GM12878 (cell line): ENCODE measurements at regions not wholly inside any gene's neighbourhood (a gene's known extent, or its start where the extent isn't known, plus 50 kb on each side); places are given as distances from the start of the nearest gene placed in this dataset.

ENCODE experiments used
- ATAC-seq: fragments of 200-7000 bp; cut with Tn5 transposase; 3 replicates; pipeline ENCODE4 v1.9.1; 2020; ENCODE audit warnings: mild to moderate bottlenecking, moderate library complexity
- BruUV-seq: library from RNA; stranded (reverse); fragments of 400-500 nt; replicated peaks from 2 replicates; lab custom pipeline; 2021; lab: Mats Ljungman, UMichigan
- CTCF ChIA-PET: fragments of 300-600 bp; sonication (Branson Sonifier 250); formaldehyde crosslinking; extraction: SDS; loops from one replicate; lab custom pipeline; 2021; ENCODE audit warnings: inconsistent platforms; lab: Yijun Ruan, JAX
- POLR2A ChIA-PET: fragments of 350-600 bp; formaldehyde crosslinking; extraction: SDS; loops from one replicate; lab custom pipeline; 2021; ENCODE audit warnings: inconsistent platforms; lab: Charles Lee
- RAD21 ChIA-PET: fragments of 300-600 bp; sonication (Branson Sonifier 250); formaldehyde crosslinking; loops from one replicate; lab custom pipeline; 2023; ENCODE audit warnings: antibody characterized with exemption; ENCODE audit not compliant: unreplicated experiment; lab: Charles Lee
- SMC1A ChIA-PET: fragments of 300-600 bp; sonication (Branson Sonifier 250); formaldehyde crosslinking; loops from one replicate; lab custom pipeline; 2023; ENCODE audit not compliant: unreplicated experiment, uncharacterized antibody; lab: Charles Lee
- DNase-seq: peaks from one replicate; pipeline ENCODE4 v3.0.0-alpha.2; 2011; ENCODE audit warnings: low read depth, low spot score
- FAIRE-seq: peaks from 3 replicates; lab custom pipeline; 2011; peaks lifted over from hg19 to GRCh38; lab: Jason Lieb, UNC
- H2AFZ ChIP-seq: 2 replicates; pipeline ENCODE4 v1.6.0; 2011; ENCODE audit warnings: low read depth, low read length, control low read depth; ENCODE audit not compliant: control insufficient read depth
- H3K27ac ChIP-seq: 2 replicates; pipeline ENCODE4 v1.5.1; 2011; ENCODE audit warnings: control low read depth; ENCODE audit not compliant: control insufficient read depth, insufficient read depth
- H3K27me3 ChIP-seq, 2 experiments: replicated peaks in 1 of 2; 2 replicates each; pipeline versions ENCODE4 v1.6.0 to v1.6.1; 2011; ENCODE audit warnings: low read length in 1 of 2; ENCODE audit not compliant: control insufficient read depth in 2 of 2, insufficient read depth in 2 of 2
- H3K36me3 ChIP-seq, 2 experiments: 2 replicates each; pipeline ENCODE4 v1.5.1; 2011; ENCODE audit warnings: low read length in 1 of 2; ENCODE audit not compliant: control insufficient read depth in 2 of 2, insufficient read depth in 2 of 2
- H3K4me1 ChIP-seq: 2 replicates; pipeline ENCODE4 v1.6.1; 2011; ENCODE audit warnings: mild to moderate bottlenecking, low read length, moderate library complexity, mixed read lengths; ENCODE audit not compliant: control insufficient read depth, insufficient read depth
- H3K4me2 ChIP-seq: 2 replicates; pipeline ENCODE4 v1.6.0; 2011; ENCODE audit warnings: control low read depth; ENCODE audit not compliant: control insufficient read depth, insufficient read depth
- H3K4me3 ChIP-seq: fragments of 200-600 bp; sonication (generic); 2 replicates; pipeline ENCODE4 v1.5.1; 2016
- H3K79me2 ChIP-seq: 2 replicates; pipeline ENCODE4 v1.6.0; 2011; ENCODE audit warnings: low read length; ENCODE audit not compliant: control insufficient read depth, insufficient read depth
- H3K9ac ChIP-seq: 2 replicates; pipeline ENCODE4 v1.8.0; 2011; ENCODE audit warnings: low read length, control low read depth, mixed read lengths; ENCODE audit not compliant: control insufficient read depth, insufficient read depth
- H3K9me3 ChIP-seq: replicated peaks from 3 replicates; pipeline ENCODE4 v1.5.1; 2011; ENCODE audit warnings: mild to moderate bottlenecking, low read length; ENCODE audit not compliant: control insufficient read depth, insufficient read depth
- H4K20me1 ChIP-seq: 2 replicates; pipeline ENCODE4 v1.6.0; 2011; ENCODE audit not compliant: control insufficient read depth, insufficient read depth
- CREB1 ChIP-seq: IDR thresholded peaks from 2 replicates; pipeline ENCODE4 v1.6.1; 2012; ENCODE audit warnings: low read depth, mild to moderate bottlenecking, inconsistent platforms
- E4F1 ChIP-seq: fragments of 450-650 bp; IDR thresholded peaks from 2 replicates; pipeline ENCODE4 v1.6.1; 2018; ENCODE audit warnings: borderline replicate concordance, mild to moderate bottlenecking; ENCODE audit not compliant: partially characterized antibody
- EGR1 ChIP-seq, 2 experiments: IDR thresholded peaks; 1 replicate in 1 of 2; 2 replicates in 1 of 2; pipeline ENCODE4 v1.6.1; 2011 to 2012; ENCODE audit warnings: low read depth in 2 of 2, low read length in 2 of 2, borderline replicate concordance in 1 of 2, mild to moderate bottlenecking in 1 of 2, moderate library complexity in 1 of 2
- ESRRA ChIP-seq: IDR thresholded peaks from 2 replicates; pipeline ENCODE4 v1.6.1; 2012; ENCODE audit warnings: mild to moderate bottlenecking, low read length, improper control_type of control experiment
- FOXK2 ChIP-seq: fragments of 450-650 bp; IDR thresholded peaks from 2 replicates; pipeline ENCODE4 v1.6.1; 2017; ENCODE audit warnings: mild to moderate bottlenecking, moderate library complexity
- NR2C1 ChIP-seq: fragments of 450-650 bp; IDR thresholded peaks from 2 replicates; pipeline ENCODE4 v1.6.1; 2017; ENCODE audit warnings: antibody characterized with exemption, mild to moderate bottlenecking, moderate library complexity
- RB1 ChIP-seq: fragments of 450-650 bp; formaldehyde crosslinking; IDR thresholded peaks from 2 replicates; pipeline ENCODE4 v1.6.1; 2017; ENCODE audit warnings: mild to moderate bottlenecking, borderline replicate concordance
- SMAD5 ChIP-seq: IDR thresholded peaks from 2 replicates; pipeline ENCODE4 v1.6.1; 2016; ENCODE audit warnings: antibody characterized with exemption, low read depth
- SREBF1 ChIP-seq: IDR thresholded peaks from 2 replicates; pipeline ENCODE4 v1.6.1; 2012; ENCODE audit warnings: mild to moderate bottlenecking, low read length
- SUZ12 ChIP-seq: fragments of 200-600 bp; sonication (generic); IDR thresholded peaks from one replicate; pipeline ENCODE4 v1.6.1; 2018; ENCODE audit warnings: antibody characterized with exemption, mild to moderate bottlenecking; ENCODE audit not compliant: unreplicated experiment
- ZBTB4 ChIP-seq: fragments of 450-650 bp; formaldehyde crosslinking; IDR thresholded peaks from 2 replicates; pipeline ENCODE4 v1.4.0; 2022; ENCODE audit warnings: mild to moderate bottlenecking, moderate library complexity
- ZNF207 ChIP-seq: fragments of 450-650 bp; IDR thresholded peaks from 2 replicates; pipeline ENCODE4 v1.6.1; 2014; ENCODE audit warnings: antibody characterized with exemption, mild to moderate bottlenecking, borderline replicate concordance
- WGBS: methylation state at CpG from one replicate; pipeline ENCODE4 v1.1.6; 2016; ENCODE audit warnings: low lambda C conversion rate; ENCODE audit not compliant: insufficient replicate concordance, insufficient coverage; ENCODE audit errors: missing lambda C conversion rate; 5-methylcytosine and 5-hydroxymethylcytosine counted together
- in situ Hi-C: fragments of 300-500 bp; cut with MboI; formaldehyde crosslinking; loops from 9 replicates; pipeline ENCODE4 v1.14.3; 2018; ENCODE audit warnings: mixed read lengths
- intact Hi-C: fragments of 100-400 bp; cut with micrococcal nuclease; formaldehyde crosslinking; loops from one replicate; pipeline ENCODE4 v1.14.2; 2022; ENCODE audit not compliant: unreplicated experiment

- in situ Hi-C loops = no loop called here
These were observed 228.2 kb upstream of the KLF4 start for GRCh38 chr9:107717529-107718314.

More at GRCh38 chr9:107717529-107718314, 228.2 kb upstream of the KLF4 start:
- DNase-seq = no peak
- no peaks in the 10 kb centered on the region for H3K9me3 ChIP-seq
- ChIA-PET SMC1A (no interaction called here), CTCF (interaction anchor here (0.6 kb wide), 1 partner anchor 65 kb away, joined by 4 read pairs; no protein-coding TSS in a partner anchor), POLR2A (no interaction called here), RAD21 (no interaction called here)
- TF ChIP-seq E4F1 (no peak), FOXK2 (no peak), ZNF207 (no peak), RB1 (no peak), CREB1 (no peak), NR2C1 (no peak), SUZ12 (no peak), EGR1 (IDR thresholded peaks at IDR 0.05; ENCODE audit: borderline replicate concordance in 1 of 2, low read depth in 2 of 2, low read length in 2 of 2) (no peak), SMAD5 (no peak), ESRRA (no peak), ZBTB4 (CRISPR knock-in tag) (no peak), SREBF1 (no peak)
- no peaks in the 10 kb centered on the region for H3K27me3 ChIP-seq
- no peaks in the 10 kb centered on the region for H4K20me1 ChIP-seq
- H3K79me2 ChIP-seq = no peaks in the 10 kb centered on the region
- no peak overlapping the region for H3K4me3 ChIP-seq
- no peak for FAIRE-seq
- no peaks in the 10 kb centered on the region for H3K36me3 ChIP-seq
- intact Hi-C loops = no loop called here
- no peaks in the 10 kb centered on the region for H3K4me1 ChIP-seq
- no peak overlapping the region for H3K27ac ChIP-seq
- H3K4me2 ChIP-seq = no peak overlapping the region
- no peak overlapping the region for H2AFZ ChIP-seq
- 54% methylated on average over 9 of the region's 9 CpGs for WGBS
- ATAC-seq = no peak
- BruUV-seq = no TSS peak
- no peak overlapping the region for H3K9ac ChIP-seq
